Transverse colon (tissue), 4 donors: ENCODE measurements at regions not wholly inside any gene's neighbourhood (a gene's known extent, or its start where the extent isn't known, plus 50 kb on each side); places are given as distances from the start of the nearest gene placed in this dataset.

Source experiments
- DNase-seq: peaks from one replicate; pipeline ENCODE4 v3.0.0-alpha.2; 2019
- H3K27ac ChIP-seq, 4 donors: fragments of 200-600 bp; sonication (generic); 2 replicates each; pipeline ENCODE4 v1.5.1; 2016 to 2018; ENCODE audit warnings: inconsistent platforms in 4 of 4
- H3K27me3 ChIP-seq: fragments of 200-600 bp; sonication (generic); 2 replicates; pipeline ENCODE4 v1.5.1; 2017; ENCODE audit warnings: inconsistent platforms
- H3K36me3 ChIP-seq, 4 donors: fragments of 200-600 bp; sonication (generic); 2 replicates each; pipeline ENCODE4 v1.5.1; 2017 to 2019; ENCODE audit warnings: inconsistent platforms in 4 of 4
- H3K4me1 ChIP-seq, 4 donors: fragments of 200-600 bp; sonication (generic); 2 replicates each; pipeline ENCODE4 v1.5.1; 2017 to 2020; ENCODE audit warnings: inconsistent platforms in 4 of 4
- H3K4me3 ChIP-seq, 4 donors: fragments of 200-600 bp; sonication (generic); 1 replicate in 1 of 4; 2 replicates in 3 of 4; pipeline versions ENCODE4 v1.5.1 to v1.6.1; 2017 to 2019; ENCODE audit warnings: inconsistent platforms in 4 of 4
- H3K9me3 ChIP-seq, 2 donors: fragments of 200-600 bp; sonication (generic); 2 replicates each; pipeline ENCODE4 v1.5.1; 2017 to 2019; ENCODE audit warnings: inconsistent platforms in 2 of 2
- EP300 ChIP-seq: sonication (generic); formaldehyde crosslinking; IDR thresholded peaks from one replicate; pipeline ENCODE4 v1.6.1; 2017; ENCODE audit warnings: antibody characterized with exemption, low read depth
- POLR2A ChIP-seq: fragments of 450-650 bp; IDR thresholded peaks from one replicate; pipeline ENCODE4 v1.6.1; 2016; ENCODE audit warnings: antibody characterized with exemption, mild to moderate bottlenecking, moderate library complexity
- POLR2AphosphoS5 ChIP-seq, 3 donors: sonication (generic); formaldehyde crosslinking; IDR thresholded peaks; one replicate each; pipeline ENCODE4 v1.6.1; 2016; ENCODE audit warnings: antibody characterized with exemption in 3 of 3
- WGBS, 2 donors: methylation state at CpG; one replicate each; pipeline ENCODE4 v1.1.5; 2018; ENCODE audit warnings: low coverage in 1 of 2; 5-methylcytosine and 5-hydroxymethylcytosine counted together
- in situ Hi-C, 4 donors: fragments of 200-750 bp; cut with MboI; loops; one replicate each; pipeline versions ENCODE4 v1.15.0 to v1.15.1; 2017; ENCODE audit warnings: low sequenced_read_pairs in 3 of 4, low pct_ligation_motif_present in 1 of 4, low pct_unique_long_range_greater_than_20kb in 1 of 4
- intact Hi-C: fragments of 100-400 bp; cut with DNase I; formaldehyde crosslinking; loops from one replicate; pipeline ENCODE4 v1.15.1; 2023; ENCODE audit warnings: low total_unique reads
- TF ChIP-seq, protein P1 (sequence below), 5 experiments: fragments of 200-600 bp in 3 of 5; fragments of 450-650 bp in 2 of 5; sonication (generic) in 3 of 5; IDR thresholded peaks; 1 replicate in 2 of 5; 2 replicates in 3 of 5; pipeline ENCODE4 v1.5.1; 2016 to 2017; ENCODE audit warnings: antibody characterized with exemption in 5 of 5, inconsistent platforms in 3 of 5, mild to moderate bottlenecking in 2 of 5, moderate library complexity in 1 of 5

DNA sequence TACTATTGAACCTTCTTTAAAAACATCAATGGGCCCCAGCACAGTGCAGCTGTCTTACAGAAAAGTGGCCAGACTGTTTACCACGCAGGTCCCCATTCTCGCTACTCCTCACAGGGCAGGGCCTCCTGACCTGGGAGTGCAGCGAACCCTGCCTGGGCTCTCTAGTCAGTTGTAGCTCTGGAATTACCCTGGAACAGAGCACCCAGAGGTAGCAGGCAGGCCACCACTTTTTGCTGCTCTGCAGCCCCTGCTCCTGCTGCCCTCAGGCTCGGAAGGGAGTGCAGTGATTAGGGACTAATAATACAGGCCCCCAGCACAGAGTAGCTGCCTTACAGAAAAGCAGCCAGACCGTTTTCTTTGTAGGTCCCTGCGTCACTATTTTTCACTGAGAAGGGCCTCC is 1563.0 kb downstream of the SUCLG1 start:
- Histone ChIP-seq H3K9me3 (no peaks in the 10 kb centered on the region), H3K36me3 (no peaks in the 10 kb centered on the region), H3K4me1 (no peaks in the 10 kb centered on the region), H3K27ac (no peak overlapping the region), H3K4me3 (no peak overlapping the region), H3K27me3 (no peaks in the 10 kb centered on the region)
- in situ Hi-C loops = no loop called here
- no peak for DNase-seq
- no peak for TF ChIP-seq EP300
- TF ChIP-seq, protein P1, sequence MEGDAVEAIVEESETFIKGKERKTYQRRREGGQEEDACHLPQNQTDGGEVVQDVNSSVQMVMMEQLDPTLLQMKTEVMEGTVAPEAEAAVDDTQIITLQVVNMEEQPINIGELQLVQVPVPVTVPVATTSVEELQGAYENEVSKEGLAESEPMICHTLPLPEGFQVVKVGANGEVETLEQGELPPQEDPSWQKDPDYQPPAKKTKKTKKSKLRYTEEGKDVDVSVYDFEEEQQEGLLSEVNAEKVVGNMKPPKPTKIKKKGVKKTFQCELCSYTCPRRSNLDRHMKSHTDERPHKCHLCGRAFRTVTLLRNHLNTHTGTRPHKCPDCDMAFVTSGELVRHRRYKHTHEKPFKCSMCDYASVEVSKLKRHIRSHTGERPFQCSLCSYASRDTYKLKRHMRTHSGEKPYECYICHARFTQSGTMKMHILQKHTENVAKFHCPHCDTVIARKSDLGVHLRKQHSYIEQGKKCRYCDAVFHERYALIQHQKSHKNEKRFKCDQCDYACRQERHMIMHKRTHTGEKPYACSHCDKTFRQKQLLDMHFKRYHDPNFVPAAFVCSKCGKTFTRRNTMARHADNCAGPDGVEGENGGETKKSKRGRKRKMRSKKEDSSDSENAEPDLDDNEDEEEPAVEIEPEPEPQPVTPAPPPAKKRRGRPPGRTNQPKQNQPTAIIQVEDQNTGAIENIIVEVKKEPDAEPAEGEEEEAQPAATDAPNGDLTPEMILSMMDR (IDR thresholded peaks at IDR 0.05) = no peak
- intact Hi-C loops = no loop called here
- WGBS, 2 donors = 83 to 89% methylated on average over 3 to 6 of the region's 6 CpGs

DNA sequence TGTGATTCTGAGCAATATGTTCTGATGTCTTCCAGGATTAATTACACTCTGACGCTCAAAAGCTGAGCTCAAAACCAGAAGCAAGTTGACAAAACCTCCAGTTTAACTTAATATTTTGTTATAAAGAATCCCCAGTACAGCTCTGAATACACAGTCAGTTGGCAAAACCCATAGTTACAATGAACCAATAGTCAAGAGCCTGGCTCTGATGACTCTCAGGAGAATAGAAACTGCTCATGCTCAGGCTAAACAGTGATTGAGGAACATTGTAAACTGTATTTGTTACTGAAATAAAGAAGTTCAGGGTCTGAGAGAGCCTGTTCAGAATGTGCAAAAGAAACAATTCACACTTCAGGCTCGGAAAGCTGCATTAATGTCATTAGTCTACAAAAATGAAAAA is 1565.9 kb downstream of the SUCLG1 start:
- H3K36me3 ChIP-seq = no peaks in the 10 kb centered on the region
- no peak overlapping the region for H3K4me3 ChIP-seq
- intact Hi-C loops = no loop called here
- in situ Hi-C loops = no loop called here
- no peak overlapping the region for H3K27ac ChIP-seq
- WGBS, 2 donors = 40 to 50% methylated on average over 2 of the region's 2 CpGs
- no peaks in the 10 kb centered on the region for H3K27me3 ChIP-seq
- DNase-seq = no peak
- H3K4me1 ChIP-seq = no peaks in the 10 kb centered on the region
- TF ChIP-seq EP300 (no peak), POLR2AphosphoS5 (IDR thresholded peaks at IDR 0.05) (no peak), POLR2A (no peak)
- TF ChIP-seq, protein P1 (IDR thresholded peaks at IDR 0.05) = no peak
- H3K9me3 ChIP-seq = no peaks in the 10 kb centered on the region

DNA sequence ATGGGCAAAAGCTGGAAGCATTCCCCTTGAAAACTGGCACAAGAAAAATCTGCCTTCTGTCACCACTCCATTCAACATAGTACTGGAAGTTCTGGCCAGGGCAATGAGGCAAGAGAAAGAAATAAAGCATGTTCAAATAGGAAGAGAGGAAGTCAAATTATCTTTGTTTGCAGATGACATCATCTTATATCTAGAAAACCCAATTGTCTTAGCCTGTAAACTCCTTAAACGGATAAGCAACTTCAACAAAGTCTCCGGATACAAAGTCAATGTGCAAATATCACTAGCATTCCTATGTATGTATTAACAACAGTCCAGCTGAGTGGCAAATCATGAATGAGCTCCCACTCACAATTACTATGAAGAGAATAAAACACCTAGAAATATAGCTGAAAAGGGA is 1579.3 kb downstream of the SUCLG1 start:
- TF ChIP-seq, protein P1 (IDR thresholded peaks at IDR 0.05) = no peak
- TF ChIP-seq EP300 (no peak), POLR2A (no peak), POLR2AphosphoS5 (IDR thresholded peaks at IDR 0.05) (no peak)
- Histone ChIP-seq H3K9me3 (no peaks in the 10 kb centered on the region), H3K27ac (no peak overlapping the region), H3K4me1 (no peaks in the 10 kb centered on the region), H3K36me3 (no peaks in the 10 kb centered on the region), H3K27me3 (no peaks in the 10 kb centered on the region), H3K4me3 (no peak overlapping the region)
- intact Hi-C loops (no loop called here), in situ Hi-C loops (no loop called here)
- 58 to 70% methylated on average over 2 of the region's 2 CpGs for WGBS, 2 donors
- no peak for DNase-seq

DNA sequence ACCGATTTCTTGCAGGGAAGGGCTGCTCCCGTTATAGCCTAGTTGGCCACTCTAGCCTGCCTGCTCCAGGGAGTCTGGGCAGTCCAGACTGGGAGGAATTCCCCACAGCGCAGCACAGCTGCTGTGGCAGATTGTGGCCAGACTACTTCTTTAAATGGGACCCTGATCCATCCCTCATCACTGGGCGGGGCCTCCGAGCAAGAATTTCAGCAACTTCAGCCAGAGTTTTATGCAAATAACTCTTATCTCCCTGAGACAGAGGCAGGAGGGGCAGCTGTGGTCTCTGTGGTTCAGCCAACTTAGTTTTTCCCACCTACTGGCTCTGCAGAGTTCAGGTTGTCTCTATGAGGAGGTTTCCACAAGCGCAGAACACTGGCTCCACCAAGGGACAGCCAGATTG is 1583.2 kb downstream of the SUCLG1 start:
- Histone ChIP-seq H3K36me3 (no peaks in the 10 kb centered on the region), H3K9me3 (peaks cover 0 to 3% of the 10 kb centered on the region in 2 donors), H3K27ac (no peak overlapping the region), H3K4me3 (no peak overlapping the region), H3K27me3 (no peaks in the 10 kb centered on the region), H3K4me1 (no peaks in the 10 kb centered on the region)
- intact Hi-C loops (no loop called here), in situ Hi-C loops (no loop called here)
- 58 to 76% methylated on average over 2 to 6 of the region's 6 CpGs for WGBS, 2 donors
- no peak for DNase-seq
- TF ChIP-seq, protein P1 (IDR thresholded peaks at IDR 0.05) = no peak
- no peak for TF ChIP-seq POLR2A
- no peak for TF ChIP-seq POLR2AphosphoS5 (IDR thresholded peaks at IDR 0.05)
- TF ChIP-seq EP300 = no peak
